GM18499 (cell line): ENCODE measurements at regions not wholly inside any gene's neighbourhood (a gene's known extent, or its start where the extent isn't known, plus 50 kb on each side); places are given as distances from the start of the nearest gene placed in this dataset.

Experiments
- ATAC-seq: cut with Tn5 transposase; IDR thresholded peaks from one replicate; pipeline ENCODE4 v1.9.1; 2021; ENCODE audit warnings: moderate number of reproducible peaks; ENCODE audit not compliant: insufficient read depth, unreplicated experiment

- ATAC-seq: no peak
Measured at GRCh38 chrX:66328950-66329596, 165.0 kb downstream of the HEPH start.

GRCh38 chrX:66360894-66361293 lies 196.8 kb downstream of the HEPH start:
- ATAC-seq: no peak

- ATAC-seq: no peak
Measured at GRCh38 chrX:66384722-66385121, 220.7 kb downstream of the HEPH start.

- no peak for ATAC-seq
Measured at GRCh38 chrX:66399273-66399672, 235.2 kb downstream of the HEPH start.

GRCh38 chrX:66402165-66402564 lies 236.7 kb downstream of the EDA2R start:
- ATAC-seq: no peak

- ATAC-seq: peak; percentile 83
Measured at GRCh38 chrX:66408507-66408906, 230.4 kb downstream of the EDA2R start.

- ATAC-seq: no peak
Measured at GRCh38 chrX:66410806-66411205, 228.1 kb downstream of the EDA2R start.
